ENCODE measurements at regions not wholly inside any gene's neighbourhood (a gene's known extent, or its start where the extent isn't known, plus 50 kb on each side); places are given as distances from the start of the nearest gene placed in this dataset.
"Not testable (repeated sequence)": the region's sequence is repeated elsewhere in the genome, so short reads cannot be mapped to it uniquely, and the experiment has no call there.

DNA sequence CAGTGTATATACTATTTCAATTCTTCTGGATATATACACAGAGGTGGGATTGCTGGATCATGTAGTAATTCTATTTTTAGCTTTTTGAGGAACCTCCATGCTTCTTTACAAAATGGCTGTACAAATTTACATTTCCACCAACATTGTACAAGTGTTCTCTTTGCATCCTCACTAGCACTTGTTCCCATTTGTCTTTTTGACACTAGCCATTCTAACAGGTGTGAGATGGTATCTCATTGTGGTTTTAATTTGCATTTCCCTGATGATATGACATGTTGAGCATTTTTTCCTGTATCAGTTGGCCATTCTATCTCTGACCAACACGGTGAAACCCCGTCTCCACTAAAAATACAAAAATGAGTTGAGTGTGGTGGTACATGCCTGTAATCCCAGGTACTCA is 68.1 kb upstream of the PMEPA1 start:
- no peak for DNase-seq

DNA sequence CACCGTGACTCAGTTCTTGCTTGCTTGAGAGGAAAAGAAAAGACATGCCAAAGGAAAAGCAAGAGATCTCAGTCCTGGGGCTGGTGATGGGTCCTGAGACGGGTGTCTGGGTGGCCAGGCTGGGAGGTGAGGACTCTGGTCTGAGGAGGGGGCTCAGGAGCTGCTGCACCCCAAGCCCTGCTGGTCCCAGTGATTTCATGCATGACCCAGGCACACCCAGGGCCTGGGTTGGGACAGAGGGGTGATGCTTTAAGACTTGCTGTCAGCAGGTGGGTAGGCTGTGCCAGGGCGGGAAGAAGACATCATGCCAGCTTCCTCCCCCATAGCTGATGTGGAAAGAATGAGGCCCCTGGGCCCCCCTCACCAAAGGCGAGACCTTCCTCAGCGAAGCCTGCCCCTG is 65.1 kb upstream of the PMEPA1 start:
- no peak for DNase-seq

DNA sequence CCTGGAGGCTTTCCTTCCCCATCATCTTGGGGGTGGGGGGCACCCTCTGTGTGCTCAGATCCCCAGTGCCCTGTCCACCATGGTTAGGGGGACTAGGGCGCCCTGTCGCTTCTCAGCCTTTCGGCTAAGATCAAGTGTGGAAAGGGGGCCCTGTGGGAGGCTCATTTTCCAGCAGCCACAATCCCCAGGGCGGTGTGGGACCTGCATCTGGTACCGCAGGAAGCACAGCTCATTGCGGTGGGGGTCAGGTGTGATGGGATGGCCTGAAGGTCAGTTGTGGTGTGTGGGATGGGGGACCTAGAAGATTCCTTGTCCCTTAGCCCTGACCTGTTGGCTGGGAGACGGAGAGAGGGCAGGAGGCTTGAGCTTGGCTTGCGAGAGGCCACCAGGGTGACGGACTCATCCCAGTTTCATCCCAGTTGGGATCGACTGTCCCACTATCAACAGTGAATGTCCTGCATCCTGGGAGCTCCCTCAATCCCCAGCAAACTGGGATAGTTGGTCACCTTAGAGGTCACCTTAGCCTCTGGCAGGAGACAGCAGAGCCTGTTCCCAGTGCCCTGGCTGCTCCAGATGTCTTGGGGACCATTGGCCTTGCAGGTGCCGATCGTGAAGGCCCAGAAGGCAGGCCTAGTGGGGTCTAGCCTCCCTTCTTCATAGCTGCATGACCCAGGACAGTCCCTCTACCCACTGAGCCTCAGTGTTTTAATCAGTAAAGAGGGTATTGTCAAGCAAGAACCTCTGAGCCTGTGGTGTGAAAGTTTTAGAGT is 64.5 kb upstream of the PMEPA1 start:
- DNase-seq: no peak

DNA sequence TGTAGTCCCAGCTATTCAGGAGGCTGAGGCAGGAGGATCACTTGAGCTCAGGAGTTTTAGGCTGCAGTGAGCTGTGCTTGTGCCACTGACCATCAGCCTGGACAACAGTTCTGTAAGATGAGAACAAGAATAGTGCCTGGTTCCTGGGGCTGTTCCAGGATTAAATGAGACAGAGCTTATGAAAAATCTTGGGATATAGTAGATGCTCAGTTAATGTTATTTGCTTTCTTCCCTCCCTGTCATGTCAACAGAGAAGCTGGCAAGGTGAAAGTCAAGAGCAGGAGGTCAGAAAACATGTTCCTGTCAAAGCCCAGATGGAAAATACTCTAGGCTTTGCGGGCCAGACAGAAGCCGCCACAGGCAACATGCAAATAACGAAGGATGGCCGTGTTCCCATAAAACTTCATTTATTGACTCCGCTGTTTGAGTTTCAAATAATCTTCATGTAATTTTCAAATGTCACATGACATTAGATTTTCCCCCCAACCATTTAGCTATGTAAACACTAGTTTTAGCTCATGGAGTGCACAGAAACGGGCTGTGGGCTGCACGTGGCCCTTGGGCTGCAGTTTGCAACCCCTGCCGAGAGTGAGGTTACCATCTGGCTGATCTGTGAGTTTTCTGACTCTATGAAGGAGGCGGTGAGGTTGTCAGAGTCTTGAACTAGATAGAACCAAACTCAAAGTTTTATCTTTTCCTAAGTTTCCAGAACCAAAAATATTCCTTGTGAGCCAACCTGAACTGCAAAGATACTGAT is 63.4 kb upstream of the PMEPA1 start:
- DNase-seq: no peak

DNA sequence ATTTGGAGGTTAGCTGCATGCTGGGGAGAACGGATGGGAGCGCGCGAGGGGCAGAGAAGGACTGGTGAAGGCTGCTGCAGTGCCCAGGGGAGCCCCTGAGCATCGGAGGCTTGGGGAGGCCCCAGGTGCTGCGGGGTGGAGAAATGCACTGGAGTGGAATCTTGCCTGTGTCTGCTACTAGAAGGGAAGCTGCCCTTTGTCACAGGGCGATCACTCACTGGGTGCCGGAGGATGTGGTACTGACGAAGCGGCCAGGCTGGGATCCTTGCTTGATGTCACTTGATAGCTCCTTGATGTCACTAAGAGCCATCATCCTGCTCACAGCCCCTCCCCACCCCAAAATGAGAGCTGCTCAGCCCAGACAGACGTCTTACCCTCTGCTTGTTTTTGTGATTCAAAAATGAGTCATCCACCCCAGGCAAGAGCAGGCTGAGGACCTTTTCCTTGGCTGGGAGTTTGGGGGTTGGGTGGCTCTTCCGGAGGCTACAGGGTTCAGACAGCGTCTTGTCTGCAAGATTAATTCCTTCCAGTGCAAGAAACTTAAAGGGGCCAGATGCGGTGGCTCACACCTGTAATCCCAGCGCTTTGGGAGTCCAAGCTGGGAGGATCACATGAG is 62.6 kb upstream of the PMEPA1 start:
- no peak for DNase-seq

DNA sequence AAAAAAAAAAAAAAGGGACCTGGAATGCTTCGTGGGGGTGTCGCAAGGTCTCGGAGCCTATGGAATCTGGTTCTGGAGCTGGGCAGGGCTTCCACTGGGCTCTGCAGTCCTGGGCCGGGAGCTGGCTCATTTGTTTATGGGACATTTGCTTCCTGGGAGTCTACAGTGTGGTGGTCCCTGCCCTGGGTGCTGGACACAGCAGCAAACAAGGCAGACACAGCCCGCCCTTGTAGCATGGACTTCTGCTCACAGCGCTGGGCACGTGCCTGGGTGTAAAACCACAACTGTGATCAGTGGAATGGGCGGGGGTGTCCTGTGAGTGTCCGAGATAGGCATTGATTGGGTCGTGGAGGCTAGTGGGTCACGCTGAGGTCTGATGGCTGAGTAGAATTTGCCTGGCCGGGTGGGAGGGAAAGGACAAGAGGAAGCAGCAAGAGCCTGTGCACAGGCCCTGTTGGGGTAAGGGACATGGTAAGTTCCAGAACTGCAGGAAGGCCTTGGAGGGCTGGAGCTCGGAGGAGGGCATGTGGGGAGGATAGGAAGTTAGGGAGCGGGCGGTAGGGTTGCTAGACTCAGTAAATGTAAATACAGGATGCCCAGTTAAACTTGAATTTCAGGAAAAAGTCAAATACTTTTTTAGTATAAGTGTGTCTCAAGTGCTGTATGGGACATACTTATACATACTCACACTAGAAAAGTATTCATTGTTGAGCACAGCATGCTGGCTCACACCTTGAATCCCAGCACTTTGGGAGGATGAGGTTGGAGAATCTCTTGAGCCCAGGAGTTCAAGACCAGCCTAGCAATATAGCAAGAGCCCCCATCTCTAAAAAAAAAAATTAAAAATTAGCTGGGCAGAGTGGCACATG is 61.3 kb upstream of the PMEPA1 start:
- no peak for DNase-seq

DNA sequence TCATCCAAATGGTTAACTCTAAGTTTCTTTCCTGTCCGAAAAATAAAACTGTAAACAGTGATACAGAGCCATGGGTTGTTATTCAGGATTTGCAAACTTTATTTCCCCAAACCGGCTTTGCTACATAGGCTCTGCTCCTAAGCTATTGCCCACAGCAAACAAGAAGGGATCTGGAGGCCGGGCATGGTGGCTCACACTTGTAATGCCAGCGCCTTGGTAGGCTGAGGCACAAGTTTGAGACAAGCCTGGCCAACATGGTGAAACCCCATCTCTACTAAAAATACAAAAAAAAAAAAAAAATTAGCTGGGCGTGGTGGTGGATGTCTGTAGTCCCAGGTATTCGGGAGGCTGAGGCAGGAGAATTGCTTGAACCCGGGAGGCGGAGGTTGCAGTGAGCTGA is 60.6 kb upstream of the PMEPA1 start:
- not testable (repeated sequence) for DNase-seq

DNA sequence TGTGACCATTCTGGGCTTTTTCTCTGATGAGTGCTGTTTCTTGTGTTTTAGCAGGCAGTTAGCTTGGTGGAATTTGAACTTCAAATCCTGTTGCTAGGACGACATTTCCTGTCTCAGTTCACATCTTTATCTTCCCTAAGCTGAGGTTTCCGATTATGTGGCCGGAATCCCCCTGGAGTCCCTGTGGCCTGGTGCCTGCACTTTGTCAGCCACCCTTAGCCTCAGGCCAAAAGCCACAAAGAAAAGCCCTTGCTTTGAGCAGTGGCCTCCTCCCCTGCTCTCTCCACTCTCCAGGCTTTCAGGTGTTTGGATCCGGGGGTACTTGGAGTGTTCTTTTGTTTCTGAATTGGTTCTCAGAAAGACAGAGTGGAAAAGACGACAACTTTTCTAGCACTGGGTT is 59.9 kb upstream of the PMEPA1 start:
- no peak for DNase-seq

DNA sequence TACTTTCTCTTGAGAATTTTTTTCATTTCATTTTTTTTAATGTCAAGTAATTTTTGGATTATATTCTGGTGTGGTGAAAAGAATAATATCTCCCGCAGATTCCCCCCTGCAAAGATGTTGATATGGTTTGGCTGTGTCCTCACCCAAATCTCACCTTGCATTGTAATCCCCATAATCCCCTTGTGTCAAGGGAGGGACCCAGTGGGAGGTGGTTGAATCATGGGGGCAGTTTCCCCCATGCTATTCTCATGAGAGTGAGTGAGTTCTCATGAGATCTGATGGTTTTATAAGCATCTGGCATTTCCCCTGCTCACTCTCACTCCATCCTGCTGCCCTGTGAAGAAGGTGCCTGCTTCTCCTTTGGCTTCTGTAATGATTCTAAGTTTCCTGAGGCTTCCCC is 58.7 kb upstream of the PMEPA1 start:
- no peak for DNase-seq

DNA sequence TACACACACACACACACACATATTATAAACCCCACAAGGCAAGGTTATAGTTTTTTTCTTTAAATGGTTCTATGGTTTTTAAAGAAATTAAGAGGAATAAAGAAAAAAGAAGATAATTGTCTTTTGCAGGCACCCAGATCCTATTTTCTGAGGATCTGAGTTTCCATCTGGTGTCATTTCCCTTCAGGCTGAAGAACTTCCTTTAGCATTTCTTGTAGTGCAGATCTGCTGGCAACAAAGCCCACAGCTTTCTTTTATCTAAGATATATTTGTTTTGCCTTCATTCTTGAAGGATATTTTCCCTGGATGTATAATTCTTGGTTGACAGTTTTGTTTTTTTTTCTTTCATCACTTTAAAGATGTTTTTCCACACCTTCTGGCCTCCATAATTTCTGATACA is 57.6 kb upstream of the PMEPA1 start:
- DNase-seq: no peak

DNA sequence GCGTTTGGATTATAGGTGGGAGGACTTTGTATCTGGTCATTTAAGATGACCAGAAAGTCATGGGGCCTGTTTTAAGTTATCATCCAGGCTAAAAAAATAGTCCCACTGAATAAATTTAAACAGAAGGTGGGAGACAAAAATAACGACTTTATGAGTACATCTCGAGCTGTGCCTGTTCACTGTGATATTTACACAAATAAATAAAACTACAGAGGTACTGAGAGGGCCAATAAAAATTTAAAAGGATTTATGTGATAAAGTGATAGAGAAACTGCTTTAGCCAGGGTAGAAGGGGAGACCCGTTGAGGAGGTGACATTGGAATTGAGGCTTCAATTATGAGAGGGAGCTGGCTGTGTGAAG is 53.4 kb upstream of the PMEPA1 start:
- no peak for DNase-seq

DNA sequence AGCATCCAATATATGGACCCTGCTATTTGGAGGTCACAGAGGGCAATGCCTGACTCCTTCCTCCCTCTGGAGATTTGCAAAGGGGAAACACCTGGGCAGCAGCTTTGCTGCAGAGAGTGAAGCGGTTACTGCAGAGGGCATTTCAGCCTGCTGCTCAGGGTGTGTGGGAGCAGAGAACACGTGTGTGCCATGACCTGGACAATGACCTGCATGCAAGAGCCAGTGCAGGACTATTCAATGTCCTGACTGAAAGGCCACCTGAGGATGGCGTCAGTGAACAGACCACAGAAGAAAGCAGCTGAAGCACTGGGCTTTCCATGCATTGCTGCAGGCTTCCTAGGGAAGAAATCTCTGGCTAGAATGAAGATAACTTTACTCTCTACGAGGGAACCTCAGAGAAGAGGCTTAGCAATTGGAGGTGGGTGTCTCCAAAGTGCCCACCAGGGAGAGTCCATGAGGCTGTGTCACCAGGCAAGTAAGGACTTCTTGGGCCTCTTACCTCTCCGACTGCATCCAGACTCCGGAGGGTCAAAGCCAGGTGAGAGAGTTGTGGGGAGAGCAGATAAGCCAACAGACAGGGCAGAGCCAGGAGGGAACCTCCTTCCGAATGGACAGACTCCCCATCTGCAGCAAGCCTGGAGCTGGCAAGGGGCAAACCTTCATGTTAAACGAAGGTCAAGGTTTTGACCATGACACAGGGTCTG is 52.9 kb upstream of the PMEPA1 start:
- no peak for DNase-seq

DNA sequence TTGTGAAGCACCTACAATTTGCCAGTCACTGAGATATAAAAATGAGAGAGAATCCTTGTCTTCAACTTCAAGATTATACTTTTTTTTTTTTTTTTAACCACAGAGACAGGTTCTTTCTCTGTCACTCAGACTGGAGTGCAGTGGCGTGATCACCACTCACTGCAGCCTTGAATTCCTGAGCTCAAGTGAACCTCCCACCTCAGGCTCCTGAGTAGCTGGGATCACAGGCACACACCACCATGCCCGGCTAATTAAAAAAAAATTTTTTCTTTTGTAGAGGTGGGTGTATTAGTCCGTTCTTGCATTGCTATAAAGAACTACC is 51.6 kb upstream of the PMEPA1 start:
- DNase-seq: no peak

DNA sequence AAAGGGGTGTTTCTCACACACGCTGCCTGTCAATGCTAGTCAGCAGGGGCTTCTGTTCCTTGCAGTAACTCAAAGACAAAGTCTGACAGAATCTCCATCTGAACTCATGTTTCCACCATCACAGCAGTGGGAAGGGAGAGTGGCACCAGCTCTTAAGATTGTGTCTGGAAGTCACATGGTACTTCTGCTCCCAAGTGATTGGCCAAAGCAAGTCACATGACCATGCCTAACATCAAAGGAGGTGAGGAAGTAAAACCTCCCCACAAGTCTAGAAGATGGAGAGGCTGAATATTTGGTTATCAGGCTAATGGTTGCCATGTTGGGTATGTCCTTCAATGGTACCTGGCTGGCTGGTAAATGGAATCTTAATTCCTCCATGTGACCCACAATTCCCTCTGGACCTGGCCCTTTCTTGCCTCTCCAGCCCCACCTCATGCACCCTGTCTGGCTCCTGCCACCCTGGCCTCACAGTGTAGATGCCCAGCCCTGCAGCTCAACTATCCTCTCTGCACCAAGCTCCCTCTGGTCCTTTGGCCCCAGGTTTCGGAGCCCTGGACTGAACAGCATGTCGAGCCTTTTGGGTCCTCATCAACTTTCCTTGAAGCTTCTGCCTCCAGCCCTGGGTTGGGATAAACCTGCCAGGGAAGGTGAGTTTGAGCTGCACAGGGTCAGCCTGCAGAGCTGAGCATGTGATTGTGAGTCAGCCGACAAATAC is 51.0 kb upstream of the PMEPA1 start:
- DNase-seq: no peak

DNA sequence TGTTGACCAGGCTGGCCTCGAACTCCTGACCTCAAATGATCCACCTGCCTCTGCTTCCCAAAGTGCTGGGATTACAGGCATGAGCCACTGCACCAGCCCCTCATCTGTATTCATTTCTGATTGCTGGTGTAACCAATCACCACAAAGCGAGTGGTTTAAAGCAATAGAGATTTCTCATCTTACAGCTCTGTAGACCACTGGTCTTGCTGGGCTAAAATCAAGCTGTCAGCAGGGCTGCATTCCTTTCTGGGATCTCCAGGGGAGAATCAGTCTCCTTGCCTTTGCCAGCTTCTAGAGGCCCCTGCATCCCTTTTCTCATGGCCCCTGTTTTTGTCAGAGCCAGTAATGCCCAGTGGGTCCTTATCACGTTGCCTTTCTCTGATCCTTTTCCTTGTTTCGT is 49.9 kb upstream of the PMEPA1 start:
- no peak for DNase-seq

All from NCI-H2081 treated with DMSO at 0.1 percent for 48 hours (cell line).